Cardiac fibroblast (primary cell): ENCODE measurements at regions not wholly inside any gene's neighbourhood (a gene's known extent, or its start where the extent isn't known, plus 50 kb on each side); places are given as distances from the start of the nearest gene placed in this dataset.
"Not testable (repeated sequence)": the region's sequence is repeated elsewhere in the genome, so short reads cannot be mapped to it uniquely, and the experiment has no call there.

ENCODE experiments used
- DNase-seq, 2 donors: peaks; one replicate each; pipeline versions ENCODE4 v3.0.0 to v3.0.0-alpha.2; 2010; ENCODE audit warnings: low read depth in 2 of 2
- H3K4me3 ChIP-seq, 2 donors: replicated peaks in 1 of 2; 1 replicate in 1 of 2; 2 replicates in 1 of 2; pipeline ENCODE4 v1.5.1; 2011; ENCODE audit warnings: low read depth in 2 of 2, low read length in 2 of 2, mild to moderate bottlenecking in 2 of 2, moderate library complexity in 1 of 2
- CTCF ChIP-seq: IDR thresholded peaks from one replicate; pipeline ENCODE4 v1.5.1; 2011; ENCODE audit warnings: low read depth, mild to moderate bottlenecking, low read length, inconsistent platforms

GRCh38 chr7:49488573-49488972 lies 284.9 kb upstream of the VWC2 start:
- no peak for DNase-seq
- TF ChIP-seq CTCF: no peak
- no peak overlapping the region for H3K4me3 ChIP-seq

GRCh38 chr7:49497471-49497870 lies 276.0 kb upstream of the VWC2 start:
- DNase-seq: no peak
- TF ChIP-seq CTCF: no peak
- H3K4me3 ChIP-seq: no peak overlapping the region

GRCh38 chr7:49500741-49501140 lies 272.7 kb upstream of the VWC2 start:
- no peak for DNase-seq

DNA sequence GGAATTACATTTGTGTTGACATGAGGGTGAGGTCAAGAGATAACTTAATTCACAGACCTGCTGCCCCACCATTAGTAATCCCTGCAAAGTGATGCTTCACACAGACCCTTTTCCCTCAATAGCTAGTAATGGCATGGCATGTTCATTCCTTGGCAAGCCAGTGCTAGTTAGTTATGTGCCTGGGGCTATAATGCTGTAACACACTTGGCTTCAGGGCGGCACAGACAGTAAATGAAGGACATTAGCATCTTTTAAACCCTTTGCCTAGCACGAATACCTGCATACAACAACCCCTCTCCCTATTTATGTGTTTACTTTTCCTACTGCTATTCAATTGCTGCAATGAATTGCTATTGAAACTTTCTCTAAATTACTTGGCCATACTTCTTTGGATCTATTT lies 266.2 kb upstream of the VWC2 start:
- H3K4me3 ChIP-seq, DNase-seq: not testable (repeated sequence)

More at GRCh38 chr7:49500741-49501140, 272.7 kb upstream of the VWC2 start:
- H3K4me3 ChIP-seq: no peak overlapping the region
- no peak for TF ChIP-seq CTCF

DNA sequence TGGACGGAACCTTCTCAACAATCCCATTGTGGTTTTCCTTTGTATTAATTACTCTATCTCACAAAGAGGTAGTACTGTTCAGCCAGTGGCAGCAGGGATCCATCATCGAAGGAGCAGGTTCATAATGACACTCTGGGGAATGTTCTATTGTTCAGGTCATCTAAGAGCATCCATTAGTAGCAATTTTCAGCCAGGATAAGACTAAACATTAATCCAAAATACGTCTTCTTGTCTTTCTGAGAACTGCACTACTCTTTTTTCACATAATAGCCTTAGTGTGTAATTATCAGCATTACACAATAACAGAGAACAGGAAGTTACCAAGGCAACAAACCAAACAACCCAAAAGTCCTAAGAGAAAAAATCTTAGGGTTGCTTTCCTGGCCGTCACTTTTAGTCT lies 259.5 kb upstream of the VWC2 start:
- H3K4me3 ChIP-seq: no peak overlapping the region
- TF ChIP-seq CTCF: no peak
- DNase-seq: no peak

DNA sequence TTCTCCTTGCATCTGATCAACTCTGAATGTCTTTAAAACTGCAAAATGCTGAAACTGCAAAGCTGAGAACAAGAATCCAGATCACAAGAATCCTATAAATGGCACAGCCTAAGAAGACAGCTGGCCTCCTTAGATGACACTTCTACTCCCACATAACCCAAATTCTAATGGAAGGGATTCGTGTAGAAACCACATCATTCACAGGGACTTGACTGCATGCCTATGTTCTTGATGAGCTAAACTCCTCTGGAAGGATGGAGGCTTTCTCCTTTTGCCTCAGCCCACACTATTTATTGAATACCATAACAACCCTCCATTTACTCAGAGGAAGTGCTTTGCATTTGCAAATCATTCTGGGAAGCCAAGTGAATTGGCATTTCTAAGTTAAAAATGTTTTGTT lies 252.5 kb upstream of the VWC2 start:
- DNase-seq: no peak
- TF ChIP-seq CTCF: no peak
- no peak overlapping the region for H3K4me3 ChIP-seq

GRCh38 chr7:49522111-49522510 lies 251.3 kb upstream of the VWC2 start:
- H3K4me3 ChIP-seq: no peak overlapping the region
- DNase-seq: no peak
- no peak for TF ChIP-seq CTCF
